K562 (cell line): ENCODE measurements at regions not wholly inside any gene's neighbourhood (a gene's known extent, or its start where the extent isn't known, plus 50 kb on each side); places are given as distances from the start of the nearest gene placed in this dataset.

Experiments
- CTCF ChIP-seq, 3 experiments: IDR thresholded peaks in 2 of 3; conservative IDR thresholded peaks in 1 of 3; 2 replicates each; pipeline ENCODE4 v1.5.1; 2011 to 2012; ENCODE audit warnings: low read length in 3 of 3, mild to moderate bottlenecking in 3 of 3, control low read depth in 2 of 3, improper control_type of control experiment in 1 of 3, inconsistent platforms in 1 of 3, low read depth in 1 of 3, mixed read lengths in 1 of 3, moderate library complexity in 1 of 3; ENCODE audit not compliant: insufficient read depth in 2 of 3
- EZH2 ChIP-seq: IDR thresholded peaks from 2 replicates; pipeline ENCODE4 v1.6.1; 2012; ENCODE audit warnings: low read depth, mild to moderate bottlenecking, inconsistent platforms, low read length, borderline replicate concordance
- GTF2F1 ChIP-seq: IDR thresholded peaks from 2 replicates; pipeline ENCODE4 v1.6.1; 2011; ENCODE audit warnings: low read depth, low read length, improper control_type of control experiment
- NR3C1 ChIP-seq: sonication (generic); formaldehyde crosslinking; IDR thresholded peaks from 2 replicates; pipeline ENCODE4 v1.8.1; 2022; ENCODE audit warnings: missing genetic modification reagents
- POLR3A ChIP-seq: IDR thresholded peaks from 2 replicates; pipeline ENCODE4 v1.6.1; 2011; ENCODE audit warnings: borderline replicate concordance, mild to moderate bottlenecking, moderate library complexity; ENCODE audit not compliant: insufficient read length, insufficient read depth; ENCODE audit errors: extremely low read depth
- RBM15 ChIP-seq: fragments of 200-400 bp; formaldehyde crosslinking; IDR thresholded peaks from 2 replicates; pipeline ENCODE4 v1.6.1; 2018; ENCODE audit warnings: mild to moderate bottlenecking, low read length, moderate library complexity; ENCODE audit not compliant: insufficient read depth
- SRF ChIP-seq, 2 experiments: fragments of 250-450, 450-650 bp in 1 of 2; sonication (Bioruptor Pico) in 1 of 2; sonication (generic) in 1 of 2; formaldehyde crosslinking; IDR thresholded peaks; 2 replicates each; pipeline versions ENCODE4 v1.5.0 to v1.5.1; 2020 to 2022; ENCODE audit warnings: mild to moderate bottlenecking in 1 of 2, missing genetic modification reagents in 1 of 2
- ZNF3 ChIP-seq: fragments of 250-450 bp; sonication (Bioruptor Pico); IDR thresholded peaks from 2 replicates; pipeline ENCODE4 v1.5.0; 2021; ENCODE audit warnings: mild to moderate bottlenecking, moderate library complexity
- ZNF354B ChIP-seq: fragments of 250-450 bp; sonication (Bioruptor Pico); IDR thresholded peaks from 2 replicates; pipeline ENCODE4 v1.4.0; 2020
- ZNF766 ChIP-seq: fragments of 200-800 bp; sonication (Bioruptor generic); conservative IDR thresholded peaks from 2 replicates; pipeline ENCODE4 v1.6.1; 2016; ENCODE audit warnings: missing genetic modification characterization, missing compliant biosample characterization

- TF ChIP-seq POLR3A: no peak
- TF ChIP-seq ZNF3 (CRISPR knock-in tag): no peak
- no peak for TF ChIP-seq RBM15
- TF ChIP-seq ZNF766 (CRISPR knock-in tag): no peak
- TF ChIP-seq SRF (CRISPR knock-in tag; IDR thresholded peaks at IDR 0.05): no peak
- TF ChIP-seq ZNF354B (CRISPR knock-in tag): no peak
- TF ChIP-seq EZH2: no peak
- no peak for TF ChIP-seq GTF2F1
- TF ChIP-seq CTCF (IDR thresholded peaks at IDR 0.05 in 2 of 3, conservative IDR thresholded peaks at IDR 0.05 in 1 of 3; ENCODE audit: insufficient read depth in 2 of 3, low read depth in 1 of 3, low read length in 3 of 3): no peak
- TF ChIP-seq NR3C1 (CRISPR knock-in tag): no peak
Observed at GRCh38 chr17:72457712-72458111, 336.9 kb downstream of the SOX9 start.
